ENCODE measurements at regions not wholly inside any gene's neighbourhood (a gene's known extent, or its start where the extent isn't known, plus 50 kb on each side); places are given as distances from the start of the nearest gene placed in this dataset.
"Not testable (repeated sequence)": the region's sequence is repeated elsewhere in the genome, so short reads cannot be mapped to it uniquely, and the experiment has no call there.

GRCh38 chr3:18988614-18989229 lies 159.6 kb upstream of the KCNH8 start:
- DNase-seq (ENCODE audit: low read depth in 2 of 2), result no peak

- no peak for DNase-seq (ENCODE audit: low read depth in 2 of 2)
Measured at GRCh38 chr3:18987862-18988447, 160.4 kb upstream of the KCNH8 start.

- DNase-seq (ENCODE audit: low read depth in 2 of 2), result no peak
Measured at GRCh38 chr3:18987070-18987469, 161.2 kb upstream of the KCNH8 start.

- DNase-seq (ENCODE audit: low read depth in 2 of 2), result no peak
Measured at GRCh38 chr3:18982920-18983319, 165.4 kb upstream of the KCNH8 start.

- not testable (repeated sequence) for DNase-seq (ENCODE audit: low read depth in 2 of 2)
Measured at GRCh38 chr3:18976102-18976501, 172.2 kb upstream of the KCNH8 start.

- no peak for DNase-seq (ENCODE audit: low read depth in 2 of 2)
Measured at GRCh38 chr3:18968120-18968519, 180.2 kb upstream of the KCNH8 start.

- DNase-seq (ENCODE audit: low read depth in 2 of 2), result no peak
Measured at GRCh38 chr3:18965781-18966180, 182.5 kb upstream of the KCNH8 start.

- DNase-seq (ENCODE audit: low read depth in 2 of 2), result no peak
Measured at GRCh38 chr3:18964640-18965039, 183.7 kb upstream of the KCNH8 start.

- no peak for DNase-seq (ENCODE audit: low read depth in 2 of 2)
Measured at GRCh38 chr3:18951333-18951732, 197.0 kb upstream of the KCNH8 start.

GRCh38 chr3:18946524-18946923 lies 201.8 kb upstream of the KCNH8 start:
- DNase-seq (ENCODE audit: low read depth in 2 of 2), result no peak

- no peak for DNase-seq (ENCODE audit: low read depth in 2 of 2)
Measured at GRCh38 chr3:18937574-18937973, 210.7 kb upstream of the KCNH8 start.

GRCh38 chr3:18919158-18919557 lies 229.2 kb upstream of the KCNH8 start:
- DNase-seq (ENCODE audit: low read depth in 2 of 2), result no peak

- DNase-seq (ENCODE audit: low read depth in 2 of 2), result no peak
Measured at GRCh38 chr3:18917923-18918322, 230.4 kb upstream of the KCNH8 start.

GRCh38 chr3:18902081-18902793 lies 246.1 kb upstream of the KCNH8 start:
- no peak for DNase-seq (ENCODE audit: low read depth in 2 of 2)

- no peak for DNase-seq (ENCODE audit: low read depth in 2 of 2)
Measured at GRCh38 chr3:18901571-18901970, 246.7 kb upstream of the KCNH8 start.

GRCh38 chr3:18900994-18901393 lies 247.3 kb upstream of the KCNH8 start:
- no peak for DNase-seq (ENCODE audit: low read depth in 2 of 2)

GRCh38 chr3:18898911-18899310 lies 249.4 kb upstream of the KCNH8 start:
- no peak for DNase-seq (ENCODE audit: low read depth in 2 of 2)

- no peak for DNase-seq (ENCODE audit: low read depth in 2 of 2)
Measured at GRCh38 chr3:18892756-18893155, 255.6 kb upstream of the KCNH8 start.

- DNase-seq (ENCODE audit: low read depth in 2 of 2), result no peak
Measured at GRCh38 chr3:18892047-18892446, 256.3 kb upstream of the KCNH8 start.

- DNase-seq (ENCODE audit: low read depth in 2 of 2), result no peak
Measured at GRCh38 chr3:18891641-18892040, 256.7 kb upstream of the KCNH8 start.

- no peak for DNase-seq (ENCODE audit: low read depth in 2 of 2)
Measured at GRCh38 chr3:18890449-18890848, 257.9 kb upstream of the KCNH8 start.

GRCh38 chr3:18888819-18889218 lies 259.5 kb upstream of the KCNH8 start:
- no peak for DNase-seq (ENCODE audit: low read depth in 2 of 2)

GRCh38 chr3:18888370-18888769 lies 259.9 kb upstream of the KCNH8 start:
- DNase-seq (ENCODE audit: low read depth in 2 of 2), result no peak
